Cardiac fibroblast (primary cell): ENCODE measurements at regions not wholly inside any gene's neighbourhood (a gene's known extent, or its start where the extent isn't known, plus 50 kb on each side); places are given as distances from the start of the nearest gene placed in this dataset.

Experiments
- DNase-seq, 2 donors: peaks; one replicate each; pipeline versions ENCODE4 v3.0.0 to v3.0.0-alpha.2; 2010; ENCODE audit warnings: low read depth in 2 of 2
- H3K4me3 ChIP-seq, 2 donors: replicated peaks in 1 of 2; 1 replicate in 1 of 2; 2 replicates in 1 of 2; pipeline ENCODE4 v1.5.1; 2011; ENCODE audit warnings: low read depth in 2 of 2, low read length in 2 of 2, mild to moderate bottlenecking in 2 of 2, moderate library complexity in 1 of 2
- TF ChIP-seq, protein P1 (sequence below): IDR thresholded peaks from one replicate; pipeline ENCODE4 v1.5.1; 2011; ENCODE audit warnings: low read depth, mild to moderate bottlenecking, low read length, inconsistent platforms

DNA sequence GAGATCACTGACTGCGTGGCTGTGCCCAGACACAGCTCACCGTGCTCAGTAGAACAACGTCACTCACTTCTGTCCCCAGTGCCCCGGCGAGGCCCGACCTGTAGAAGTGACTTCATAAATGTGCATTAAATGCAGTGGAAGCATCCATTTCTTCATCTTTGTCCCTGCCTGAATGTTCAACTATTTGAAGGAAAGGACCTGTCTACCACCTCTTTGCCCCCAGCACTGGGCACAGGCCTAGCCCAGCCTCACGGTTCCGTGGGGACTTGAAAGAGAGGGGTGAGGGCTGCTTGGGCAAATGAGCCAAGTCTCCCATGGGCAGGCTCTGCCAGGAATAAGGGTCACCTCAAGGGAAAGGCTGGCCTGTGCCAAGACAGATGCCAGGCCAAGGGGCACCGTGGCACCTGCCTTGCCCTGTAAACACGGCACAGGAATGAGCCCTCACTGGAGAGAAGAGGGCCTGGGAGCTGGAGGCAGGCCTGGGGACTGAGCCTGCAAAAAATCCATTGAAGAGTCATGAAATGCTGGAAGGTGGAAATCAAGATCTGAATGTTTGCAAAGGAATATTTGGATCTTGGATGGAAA lies 845.3 kb downstream of the BRD1 start:
- DNase-seq: no peak
- TF ChIP-seq, protein P1, sequence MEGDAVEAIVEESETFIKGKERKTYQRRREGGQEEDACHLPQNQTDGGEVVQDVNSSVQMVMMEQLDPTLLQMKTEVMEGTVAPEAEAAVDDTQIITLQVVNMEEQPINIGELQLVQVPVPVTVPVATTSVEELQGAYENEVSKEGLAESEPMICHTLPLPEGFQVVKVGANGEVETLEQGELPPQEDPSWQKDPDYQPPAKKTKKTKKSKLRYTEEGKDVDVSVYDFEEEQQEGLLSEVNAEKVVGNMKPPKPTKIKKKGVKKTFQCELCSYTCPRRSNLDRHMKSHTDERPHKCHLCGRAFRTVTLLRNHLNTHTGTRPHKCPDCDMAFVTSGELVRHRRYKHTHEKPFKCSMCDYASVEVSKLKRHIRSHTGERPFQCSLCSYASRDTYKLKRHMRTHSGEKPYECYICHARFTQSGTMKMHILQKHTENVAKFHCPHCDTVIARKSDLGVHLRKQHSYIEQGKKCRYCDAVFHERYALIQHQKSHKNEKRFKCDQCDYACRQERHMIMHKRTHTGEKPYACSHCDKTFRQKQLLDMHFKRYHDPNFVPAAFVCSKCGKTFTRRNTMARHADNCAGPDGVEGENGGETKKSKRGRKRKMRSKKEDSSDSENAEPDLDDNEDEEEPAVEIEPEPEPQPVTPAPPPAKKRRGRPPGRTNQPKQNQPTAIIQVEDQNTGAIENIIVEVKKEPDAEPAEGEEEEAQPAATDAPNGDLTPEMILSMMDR: no peak
- no peak overlapping the region for H3K4me3 ChIP-seq

DNA sequence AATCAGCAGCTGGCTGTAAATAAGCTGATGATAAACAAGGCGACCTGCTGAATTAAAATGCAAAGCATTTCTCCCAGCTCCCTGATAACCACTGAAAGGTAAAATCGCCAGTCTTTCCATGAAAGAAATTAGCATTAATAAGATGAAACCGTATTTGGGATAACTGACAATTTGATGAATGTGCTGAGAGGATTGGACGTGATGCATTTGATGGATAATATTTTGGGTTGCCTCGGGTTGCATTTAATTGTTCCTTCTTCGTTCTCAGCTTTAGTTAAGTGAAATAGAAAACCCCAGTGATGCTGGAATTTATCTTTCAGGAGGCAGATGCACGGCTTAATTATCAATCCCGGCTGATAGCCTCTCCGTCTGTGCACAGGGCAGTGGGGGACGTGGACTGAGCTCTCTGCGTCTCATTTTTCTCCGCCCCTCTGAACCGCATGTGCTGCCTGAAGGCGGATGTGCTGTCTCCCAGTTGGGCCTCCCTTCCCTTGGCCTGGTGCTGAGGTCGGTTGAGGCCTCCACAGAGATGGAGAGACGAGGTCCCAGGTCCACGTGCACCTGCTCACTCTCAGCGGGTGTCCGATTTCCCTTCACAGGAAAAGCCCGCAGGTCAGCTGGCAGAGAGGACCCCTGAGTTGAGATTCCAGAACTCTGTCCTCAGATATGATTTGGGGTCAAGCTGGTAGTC lies 846.2 kb downstream of the BRD1 start:
- H3K4me3 ChIP-seq: no peak overlapping the region
- no peak for DNase-seq
- TF ChIP-seq, protein P1: no peak

DNA sequence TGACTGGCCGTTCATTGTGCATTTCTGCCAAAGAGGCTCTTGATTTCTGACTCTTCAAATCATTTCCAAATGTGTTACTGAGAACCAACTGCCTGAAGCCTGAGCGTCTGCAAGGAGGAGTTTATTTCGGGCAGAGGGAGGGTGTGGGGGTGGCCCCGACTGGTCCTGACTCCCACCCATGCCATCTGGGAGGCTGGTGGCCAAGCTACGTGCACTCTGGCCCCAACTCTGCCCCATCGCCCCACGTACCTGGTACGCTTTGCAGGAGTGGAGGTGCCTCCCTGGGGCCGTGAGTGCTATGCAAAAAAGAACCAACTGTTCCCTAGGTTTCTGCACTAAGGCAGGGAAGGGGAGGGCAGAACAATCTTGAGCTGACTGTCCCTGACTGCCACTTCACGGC lies 846.8 kb downstream of the BRD1 start:
- no peak for DNase-seq
- TF ChIP-seq, protein P1: no peak

DNA sequence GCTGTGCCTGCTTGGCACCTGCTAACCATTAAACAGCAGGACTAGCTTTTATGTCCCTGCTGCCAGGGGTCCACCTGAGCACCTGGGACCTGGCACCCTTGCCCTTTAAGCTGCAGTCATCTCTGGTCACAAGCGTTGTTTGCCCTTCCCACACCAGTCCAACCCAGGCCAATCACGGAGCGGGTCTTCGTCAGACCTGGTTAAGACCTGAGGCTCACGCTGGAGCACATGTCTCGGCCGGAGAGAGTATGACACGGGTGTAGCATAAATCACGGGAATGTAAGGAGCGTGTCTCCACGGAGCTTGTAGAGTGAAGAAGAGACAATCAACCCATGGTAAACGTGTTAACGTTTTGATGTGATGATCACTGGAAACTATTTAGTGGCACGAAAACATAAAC lies 847.3 kb downstream of the BRD1 start:
- TF ChIP-seq, protein P1: no peak
- no peak overlapping the region for H3K4me3 ChIP-seq
- DNase-seq: no peak

More for the DNA sequence above, 846.8 kb downstream of the BRD1 start:
- no peak overlapping the region for H3K4me3 ChIP-seq

DNA sequence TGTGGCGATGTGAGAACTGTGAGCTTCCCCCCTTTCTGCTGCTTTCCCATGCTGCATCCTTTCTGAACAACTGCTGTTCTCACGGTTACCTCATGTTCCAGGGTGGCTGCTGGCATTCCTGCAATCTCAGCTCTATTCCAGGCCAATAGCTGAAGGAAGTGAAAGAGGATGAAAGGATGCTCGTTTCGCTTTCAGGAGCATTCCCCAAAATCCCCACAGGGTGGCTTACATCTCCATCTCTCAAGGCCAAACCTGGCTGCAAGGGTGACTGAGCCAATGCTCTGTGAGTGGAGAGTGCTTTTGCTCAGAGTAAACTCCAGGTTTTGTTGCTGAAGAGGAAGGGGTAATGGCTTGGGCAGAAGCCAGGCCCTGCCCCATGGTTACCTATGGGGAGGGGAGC lies 848.2 kb downstream of the BRD1 start:
- TF ChIP-seq, protein P1: no peak
- no peak for DNase-seq
- no peak overlapping the region for H3K4me3 ChIP-seq

DNA sequence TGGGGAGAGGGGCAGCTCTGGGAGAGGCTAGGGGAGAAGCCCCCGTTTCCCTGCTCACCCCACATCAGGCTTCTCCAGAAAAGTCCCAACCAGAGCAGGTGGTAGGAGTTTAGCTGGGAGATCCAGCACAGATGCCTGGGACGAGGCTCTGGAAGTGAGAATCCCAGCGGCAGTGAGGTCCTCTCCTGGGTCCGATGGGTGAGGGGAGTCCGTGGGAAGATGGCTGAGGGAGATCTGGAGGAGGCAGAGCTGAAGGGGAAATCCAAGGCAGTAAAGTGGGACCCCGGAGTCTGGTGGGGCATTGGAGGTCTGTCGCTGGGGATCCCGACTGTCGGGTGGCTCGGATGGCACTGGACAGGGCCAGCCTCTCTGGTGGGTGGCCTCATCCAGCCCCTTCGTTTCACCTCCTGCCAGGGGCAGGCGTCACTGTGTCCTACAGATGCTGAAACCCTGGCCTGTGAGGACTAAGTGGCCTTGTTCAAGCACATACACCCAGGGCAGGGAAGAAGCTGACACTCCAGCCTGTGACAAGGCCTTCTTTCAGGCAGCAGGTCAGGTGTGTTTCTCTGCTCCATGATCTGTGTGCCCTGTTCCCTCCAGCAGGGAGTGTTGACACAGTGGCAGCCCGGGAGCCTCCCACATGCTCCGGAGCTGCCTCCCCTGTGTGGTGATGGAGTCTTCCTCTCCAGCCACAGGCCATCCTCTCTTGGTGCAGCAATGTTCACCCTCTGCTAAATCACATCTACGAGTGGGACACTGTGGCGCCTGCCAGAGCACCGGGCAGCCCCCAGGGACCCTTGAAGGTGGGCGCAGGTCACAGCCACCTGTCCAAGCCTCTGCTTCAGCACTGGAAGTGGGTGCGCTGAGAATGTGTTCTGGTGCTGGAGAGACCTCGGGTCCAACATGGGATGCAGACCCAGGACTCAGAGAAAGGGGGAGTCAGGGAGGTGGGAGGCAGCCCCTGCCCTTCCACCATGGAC lies 850.8 kb downstream of the BRD1 start:
- no peak overlapping the region for H3K4me3 ChIP-seq
- TF ChIP-seq, protein P1: no peak
- no peak for DNase-seq
